NCI-H345 treated with DMSO at 0.1 percent for 48 hours (cell line): ENCODE measurements at regions not wholly inside any gene's neighbourhood (a gene's known extent, or its start where the extent isn't known, plus 50 kb on each side); places are given as distances from the start of the nearest gene placed in this dataset.
"Not testable (repeated sequence)": the region's sequence is repeated elsewhere in the genome, so short reads cannot be mapped to it uniquely, and the experiment has no call there.

Experiments used
- DNase-seq: peaks from one replicate; lab custom pipeline; 2025; ENCODE audit not compliant: unreplicated experiment; lab: John Stamatoyannopoulos, UW

GRCh38 chr9:31745468-31745867 is 639.0 kb upstream of the ACO1 start:
- no peak for DNase-seq

- no peak for DNase-seq
Observed at GRCh38 chr9:31745886-31746285, 638.6 kb upstream of the ACO1 start.

- no peak for DNase-seq
Observed at GRCh38 chr9:31753756-31754155, 630.7 kb upstream of the ACO1 start.

- no peak for DNase-seq
Observed at GRCh38 chr9:31759703-31760102, 624.7 kb upstream of the ACO1 start.

- not testable (repeated sequence) for DNase-seq
Observed at GRCh38 chr9:31774021-31774420, 610.4 kb upstream of the ACO1 start.

GRCh38 chr9:31774571-31774970 is 609.9 kb upstream of the ACO1 start:
- DNase-seq, result no peak

- peak; percentile 98 for DNase-seq
Observed at GRCh38 chr9:31776471-31776870, 608.0 kb upstream of the ACO1 start.

GRCh38 chr9:31783491-31783890 is 601.0 kb upstream of the ACO1 start:
- no peak for DNase-seq

- DNase-seq, result no peak
Observed at GRCh38 chr9:31790720-31791119, 593.7 kb upstream of the ACO1 start.

GRCh38 chr9:31799953-31800609 is 584.4 kb upstream of the ACO1 start:
- DNase-seq, result peak; percentile 57

GRCh38 chr9:31807574-31808256 is 576.7 kb upstream of the ACO1 start:
- no peak for DNase-seq

- no peak for DNase-seq
Observed at GRCh38 chr9:31808766-31809165, 575.7 kb upstream of the ACO1 start.

- DNase-seq, result no peak
Observed at GRCh38 chr9:31820426-31820825, 564.0 kb upstream of the ACO1 start.

GRCh38 chr9:31821583-31821982 is 562.9 kb upstream of the ACO1 start:
- no peak for DNase-seq

- DNase-seq, result no peak
Observed at GRCh38 chr9:31823365-31823764, 561.1 kb upstream of the ACO1 start.

GRCh38 chr9:31824860-31825259 is 559.6 kb upstream of the ACO1 start:
- no peak for DNase-seq

- no peak for DNase-seq
Observed at GRCh38 chr9:31837211-31837610, 547.2 kb upstream of the ACO1 start.

- DNase-seq, result no peak
Observed at GRCh38 chr9:31839273-31839672, 545.2 kb upstream of the ACO1 start.

GRCh38 chr9:31840702-31841101 is 543.7 kb upstream of the ACO1 start:
- no peak for DNase-seq

GRCh38 chr9:31847963-31848362 is 536.5 kb upstream of the ACO1 start:
- DNase-seq, result no peak

- no peak for DNase-seq
Observed at GRCh38 chr9:31848505-31849285, 535.7 kb upstream of the ACO1 start.

- no peak for DNase-seq
Observed at GRCh38 chr9:31854187-31854586, 530.3 kb upstream of the ACO1 start.
